Gastroesophageal sphincter (tissue), 3 donors: ENCODE measurements at regions not wholly inside any gene's neighbourhood (a gene's known extent, or its start where the extent isn't known, plus 50 kb on each side); places are given as distances from the start of the nearest gene placed in this dataset.

Source experiments
- EP300 ChIP-seq: sonication (generic); formaldehyde crosslinking; IDR thresholded peaks from one replicate; pipeline ENCODE4 v1.6.1; 2017; ENCODE audit warnings: antibody characterized with exemption, mild to moderate bottlenecking
- POLR2A ChIP-seq, 2 donors: fragments of 450-650 bp; IDR thresholded peaks; one replicate each; pipeline ENCODE4 v1.6.1; 2017; ENCODE audit warnings: antibody characterized with exemption in 2 of 2, mild to moderate bottlenecking in 2 of 2, moderate library complexity in 1 of 2
- POLR2AphosphoS5 ChIP-seq: sonication (generic); formaldehyde crosslinking; IDR thresholded peaks from one replicate; pipeline ENCODE4 v1.6.1; 2017; ENCODE audit warnings: antibody characterized with exemption
- TF ChIP-seq, protein P1 (sequence below), 4 experiments: fragments of 200-600 bp in 2 of 4; fragments of 450-650 bp in 2 of 4; sonication (generic) in 1 of 4; IDR thresholded peaks; one replicate each; pipeline ENCODE4 v1.5.1; 2017 to 2019; ENCODE audit warnings: antibody characterized with exemption in 4 of 4, mild to moderate bottlenecking in 2 of 4, moderate library complexity in 2 of 4

DNA sequence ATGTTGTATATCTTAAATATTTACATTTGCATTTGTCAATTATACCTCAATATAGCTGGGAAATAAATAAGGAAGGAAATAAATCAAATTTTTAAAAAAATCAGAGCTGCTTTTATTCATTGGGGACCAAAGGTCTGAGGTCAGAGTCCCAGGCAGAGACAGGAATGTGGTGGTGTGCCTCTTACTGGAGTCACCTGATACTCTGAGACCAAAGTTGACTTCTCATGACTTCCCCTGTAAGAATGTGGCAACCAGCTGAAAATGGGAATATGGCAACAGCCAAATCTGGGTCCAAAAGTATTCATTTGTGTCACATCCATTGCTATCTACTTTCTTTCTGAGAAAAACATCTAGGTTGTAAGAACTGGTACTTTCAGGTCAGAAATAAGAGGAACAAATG, 496.6 kb upstream of the TMPO start:
- TF ChIP-seq POLR2AphosphoS5 (no peak), EP300 (no peak), POLR2A (IDR thresholded peaks at IDR 0.05) (no peak)
- TF ChIP-seq, protein P1, sequence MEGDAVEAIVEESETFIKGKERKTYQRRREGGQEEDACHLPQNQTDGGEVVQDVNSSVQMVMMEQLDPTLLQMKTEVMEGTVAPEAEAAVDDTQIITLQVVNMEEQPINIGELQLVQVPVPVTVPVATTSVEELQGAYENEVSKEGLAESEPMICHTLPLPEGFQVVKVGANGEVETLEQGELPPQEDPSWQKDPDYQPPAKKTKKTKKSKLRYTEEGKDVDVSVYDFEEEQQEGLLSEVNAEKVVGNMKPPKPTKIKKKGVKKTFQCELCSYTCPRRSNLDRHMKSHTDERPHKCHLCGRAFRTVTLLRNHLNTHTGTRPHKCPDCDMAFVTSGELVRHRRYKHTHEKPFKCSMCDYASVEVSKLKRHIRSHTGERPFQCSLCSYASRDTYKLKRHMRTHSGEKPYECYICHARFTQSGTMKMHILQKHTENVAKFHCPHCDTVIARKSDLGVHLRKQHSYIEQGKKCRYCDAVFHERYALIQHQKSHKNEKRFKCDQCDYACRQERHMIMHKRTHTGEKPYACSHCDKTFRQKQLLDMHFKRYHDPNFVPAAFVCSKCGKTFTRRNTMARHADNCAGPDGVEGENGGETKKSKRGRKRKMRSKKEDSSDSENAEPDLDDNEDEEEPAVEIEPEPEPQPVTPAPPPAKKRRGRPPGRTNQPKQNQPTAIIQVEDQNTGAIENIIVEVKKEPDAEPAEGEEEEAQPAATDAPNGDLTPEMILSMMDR (IDR thresholded peaks at IDR 0.05): no peak
